HepG2 (cell line): ENCODE measurements at regions not wholly inside any gene's neighbourhood (a gene's known extent, or its start where the extent isn't known, plus 50 kb on each side); places are given as distances from the start of the nearest gene placed in this dataset.

Experiments
- ATAC-seq: fragments of 200-7000 bp; cut with Tn5 transposase; 3 replicates; pipeline ENCODE4 v1.9.1; 2020; ENCODE audit warnings: mild to moderate bottlenecking, moderate library complexity
- BruUV-seq: library from RNA; stranded (reverse); fragments of 400-500 nt; replicated peaks from 2 replicates; lab custom pipeline; 2021; lab: Mats Ljungman, UMichigan
- CTCF ChIA-PET: fragments of 300-600 bp; formaldehyde crosslinking; extraction: SDS; loops from one replicate; lab custom pipeline; 2021; ENCODE audit warnings: low total read pairs, inconsistent platforms, low intra/inter-chr PET ratio; lab: Yijun Ruan, JAX
- POLR2A ChIA-PET: fragments of 350-600 bp; sonication (Branson Sonifier 250); formaldehyde crosslinking; loops from one replicate; lab custom pipeline; 2020; ENCODE audit warnings: antibody characterized with exemption, inconsistent platforms; lab: Yijun Ruan, JAX
- DNase-seq: peaks from one replicate; pipeline ENCODE4 v3.0.0-alpha.2; 2015; ENCODE audit warnings: low spot score
- FAIRE-seq: peaks from 3 replicates; lab custom pipeline; 2011; peaks lifted over from hg19 to GRCh38; lab: Jason Lieb, UNC
- H2AFZ ChIP-seq: one replicate; pipeline ENCODE4 v1.6.1; 2011; ENCODE audit warnings: low read length, inconsistent platforms
- H3K27ac ChIP-seq: fragments of 300-600 bp; 3 replicates; pipeline ENCODE4 v1.8.0; 2011; ENCODE audit warnings: mixed run types, mild to moderate bottlenecking, mixed read lengths, low read length, inconsistent platforms; ENCODE audit not compliant: insufficient read depth; ENCODE audit errors: extremely low read length
- H3K27me3 ChIP-seq, 2 experiments: fragments of 200-600 bp in 1 of 2; 2 replicates in 1 of 2; 3 replicates in 1 of 2; pipeline versions ENCODE4 v1.6.0 to v1.8.0; 2011; ENCODE audit warnings: low read length in 2 of 2, mild to moderate bottlenecking in 2 of 2, moderate library complexity in 2 of 2, inconsistent platforms in 1 of 2; ENCODE audit not compliant: insufficient read depth in 2 of 2, control insufficient read depth in 1 of 2
- H3K36me3 ChIP-seq, 2 experiments: fragments of 200-600 bp in 1 of 2; replicated peaks in 1 of 2; 2 replicates in 1 of 2; 3 replicates in 1 of 2; pipeline versions ENCODE4 v1.5.1 to v1.8.0; 2011; ENCODE audit warnings: low read length in 2 of 2, inconsistent platforms in 1 of 2; ENCODE audit not compliant: insufficient read depth in 2 of 2, control insufficient read depth in 1 of 2
- H3K4me1 ChIP-seq: 2 replicates; pipeline ENCODE4 v1.5.1; 2012; ENCODE audit warnings: low read length, inconsistent platforms; ENCODE audit not compliant: insufficient read depth
- H3K4me2 ChIP-seq: 2 replicates; pipeline ENCODE4 v1.6.0; 2011; ENCODE audit warnings: low read depth, low read length, inconsistent platforms
- H3K4me3 ChIP-seq, 3 experiments: fragments of 200-600 bp in 1 of 3; sonication (generic), shearing (Covaris generic) in 1 of 3; replicated peaks in 1 of 3; 2 replicates each; pipeline ENCODE4 v1.5.1; 2011 to 2016; ENCODE audit warnings: low read length in 3 of 3, inconsistent platforms in 2 of 3, low read depth in 2 of 3, mild to moderate bottlenecking in 2 of 3, control low read depth in 1 of 3, mixed read lengths in 1 of 3; ENCODE audit not compliant: insufficient read depth in 1 of 3
- H3K79me2 ChIP-seq: one replicate; pipeline ENCODE4 v1.6.1; 2011; ENCODE audit warnings: low read length, inconsistent platforms; ENCODE audit not compliant: insufficient read depth
- H3K9ac ChIP-seq: 2 replicates; pipeline ENCODE4 v1.6.0; 2011; ENCODE audit warnings: mild to moderate bottlenecking, low read depth, low read length, inconsistent platforms; ENCODE audit not compliant: insufficient read depth
- H3K9me3 ChIP-seq: 2 replicates; pipeline ENCODE4 v1.5.1; 2012; ENCODE audit warnings: mild to moderate bottlenecking, low read length
- H4K20me1 ChIP-seq: 2 replicates; pipeline ENCODE4 v1.6.0; 2011; ENCODE audit warnings: inconsistent platforms, mild to moderate bottlenecking, low read length, moderate library complexity; ENCODE audit not compliant: insufficient read depth
- ELF4 ChIP-seq: sonication (generic); formaldehyde crosslinking; IDR thresholded peaks from 2 replicates; pipeline ENCODE4 v1.5.0; 2020; ENCODE audit warnings: missing genetic modification reagents, mild to moderate bottlenecking, moderate library complexity, borderline replicate concordance
- MTA1 ChIP-seq: sonication (generic); formaldehyde crosslinking; IDR thresholded peaks from 2 replicates; pipeline ENCODE4 v1.4.0; 2020; ENCODE audit warnings: missing genetic modification reagents, mild to moderate bottlenecking, borderline replicate concordance
- RXRB ChIP-seq: IDR thresholded peaks from 2 replicates; pipeline ENCODE4 v1.6.1; 2016; ENCODE audit warnings: borderline replicate concordance, missing genetic modification reagents, missing compliant biosample characterization
- SMAD3 ChIP-seq: sonication (generic); formaldehyde crosslinking; IDR thresholded peaks from 2 replicates; pipeline ENCODE4 v1.4.0; 2020; ENCODE audit warnings: missing genetic modification reagents
- TCF7L2 ChIP-seq: IDR thresholded peaks from 2 replicates; pipeline ENCODE4 v1.6.1; 2011; ENCODE audit warnings: mild to moderate bottlenecking, low read depth, low read length, moderate library complexity
- ZNF20 ChIP-seq: sonication (generic); formaldehyde crosslinking; IDR thresholded peaks from 2 replicates; pipeline ENCODE4 v1.4.0; 2020; ENCODE audit warnings: mild to moderate bottlenecking, moderate library complexity, missing genetic modification reagents
- ZNF335 ChIP-seq: sonication (generic); formaldehyde crosslinking; IDR thresholded peaks from 2 replicates; pipeline ENCODE4 v1.4.0; 2020; ENCODE audit warnings: missing genetic modification reagents
- in situ Hi-C: cut with HindIII; loops from 2 replicates; pipeline ENCODE4 v1.10.0; 2017; ENCODE audit warnings: low pct_unique_long_range_greater_than_20kb; ENCODE audit not compliant: extremely low pct_ligation_motif_present
- intact Hi-C: fragments of 100-400 bp; cut with micrococcal nuclease; formaldehyde crosslinking; loops from one replicate; pipeline ENCODE4 v1.10.0; 2022; ENCODE audit not compliant: unreplicated experiment
- TF ChIP-seq, protein P1 (sequence below): sonication (generic); formaldehyde crosslinking; IDR thresholded peaks from 2 replicates; pipeline ENCODE4 v1.8.0; 2022; ENCODE audit warnings: mild to moderate bottlenecking, missing genetic modification reagents, moderate library complexity
- TF ChIP-seq, protein P2 (sequence below): sonication (generic); formaldehyde crosslinking; IDR thresholded peaks from 2 replicates; pipeline ENCODE4 v1.5.0; 2020; ENCODE audit warnings: missing genetic modification reagents
- TF ChIP-seq, protein P3 (sequence below): IDR thresholded peaks from 2 replicates; pipeline ENCODE4 v1.6.1; 2018; ENCODE audit warnings: missing genetic modification reagents

DNA sequence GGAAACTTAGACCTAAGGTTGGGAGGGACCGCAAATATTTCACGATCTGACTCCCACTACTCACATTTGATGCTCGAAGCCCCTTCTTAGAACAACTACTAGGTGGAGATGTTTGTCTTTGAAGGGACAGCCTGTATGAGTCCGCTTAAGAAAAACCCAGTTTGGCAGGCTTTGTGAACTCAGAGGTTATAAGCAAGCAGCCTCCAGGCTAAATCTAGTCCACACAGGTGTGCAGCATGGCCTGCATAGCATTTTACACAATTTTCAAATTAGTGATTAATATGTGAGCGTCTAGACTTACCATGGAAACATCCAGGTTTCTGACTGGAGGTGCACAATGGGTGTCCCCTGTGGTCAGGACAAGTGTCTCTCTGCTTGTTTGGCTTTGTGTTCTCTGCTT is 127.1 kb downstream of the KIF4B start (continued):
- TF ChIP-seq, protein P1, sequence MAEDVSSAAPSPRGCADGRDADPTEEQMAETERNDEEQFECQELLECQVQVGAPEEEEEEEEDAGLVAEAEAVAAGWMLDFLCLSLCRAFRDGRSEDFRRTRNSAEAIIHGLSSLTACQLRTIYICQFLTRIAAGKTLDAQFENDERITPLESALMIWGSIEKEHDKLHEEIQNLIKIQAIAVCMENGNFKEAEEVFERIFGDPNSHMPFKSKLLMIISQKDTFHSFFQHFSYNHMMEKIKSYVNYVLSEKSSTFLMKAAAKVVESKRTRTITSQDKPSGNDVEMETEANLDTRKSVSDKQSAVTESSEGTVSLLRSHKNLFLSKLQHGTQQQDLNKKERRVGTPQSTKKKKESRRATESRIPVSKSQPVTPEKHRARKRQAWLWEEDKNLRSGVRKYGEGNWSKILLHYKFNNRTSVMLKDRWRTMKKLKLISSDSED (CRISPR knock-in tag) = no peak
- TF ChIP-seq MTA1 (CRISPR knock-in tag) = no peak
- TF ChIP-seq TCF7L2 = no peak
- TF ChIP-seq ELF4 (CRISPR knock-in tag) = no peak
- no peak for TF ChIP-seq SMAD3 (CRISPR knock-in tag)
- TF ChIP-seq ZNF20 (CRISPR knock-in tag) = no peak

DNA sequence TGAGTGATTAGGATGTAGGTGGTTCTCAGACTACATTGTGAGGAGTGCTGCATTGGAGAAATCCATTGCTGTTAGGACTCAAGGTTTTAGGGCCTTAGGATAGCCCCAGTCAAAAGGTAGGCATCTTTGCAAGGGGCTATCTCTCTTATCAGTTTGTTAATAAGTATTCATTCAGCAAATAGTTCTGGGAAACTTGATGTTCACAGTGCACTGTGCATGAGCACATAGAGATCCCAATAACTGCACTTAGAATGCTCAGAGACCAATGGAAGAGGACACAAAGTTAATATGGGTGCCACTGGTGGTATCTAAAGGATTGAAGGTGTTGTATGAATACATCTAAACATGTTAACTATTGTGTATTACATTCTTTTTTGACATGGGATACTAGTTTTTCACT is 131.4 kb downstream of the KIF4B start:
- Histone ChIP-seq H3K9ac (no peak overlapping the region), H3K4me2 (no peak overlapping the region), H3K36me3 (no peaks in the 10 kb centered on the region), H4K20me1 (no peaks in the 10 kb centered on the region), H2AFZ (no peak overlapping the region), H3K9me3 (no peaks in the 10 kb centered on the region), H3K27ac (no peak overlapping the region), H3K27me3 (no peaks in the 10 kb centered on the region; a peak in 1 of 5 replicates), H3K79me2 (no peaks in the 10 kb centered on the region), H3K4me1 (no peaks in the 10 kb centered on the region), H3K4me3 (no peak overlapping the region)
- intact Hi-C loops = loop anchor here (10.0 kb wide), 1 partner anchor 120 kb away; no protein-coding TSS in a partner anchor
- TF ChIP-seq, protein P2, sequence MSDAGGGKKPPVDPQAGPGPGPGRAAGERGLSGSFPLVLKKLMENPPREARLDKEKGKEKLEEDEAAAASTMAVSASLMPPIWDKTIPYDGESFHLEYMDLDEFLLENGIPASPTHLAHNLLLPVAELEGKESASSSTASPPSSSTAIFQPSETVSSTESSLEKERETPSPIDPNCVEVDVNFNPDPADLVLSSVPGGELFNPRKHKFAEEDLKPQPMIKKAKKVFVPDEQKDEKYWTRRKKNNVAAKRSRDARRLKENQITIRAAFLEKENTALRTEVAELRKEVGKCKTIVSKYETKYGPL (CRISPR knock-in tag) = no peak
- TF ChIP-seq, protein P3, sequence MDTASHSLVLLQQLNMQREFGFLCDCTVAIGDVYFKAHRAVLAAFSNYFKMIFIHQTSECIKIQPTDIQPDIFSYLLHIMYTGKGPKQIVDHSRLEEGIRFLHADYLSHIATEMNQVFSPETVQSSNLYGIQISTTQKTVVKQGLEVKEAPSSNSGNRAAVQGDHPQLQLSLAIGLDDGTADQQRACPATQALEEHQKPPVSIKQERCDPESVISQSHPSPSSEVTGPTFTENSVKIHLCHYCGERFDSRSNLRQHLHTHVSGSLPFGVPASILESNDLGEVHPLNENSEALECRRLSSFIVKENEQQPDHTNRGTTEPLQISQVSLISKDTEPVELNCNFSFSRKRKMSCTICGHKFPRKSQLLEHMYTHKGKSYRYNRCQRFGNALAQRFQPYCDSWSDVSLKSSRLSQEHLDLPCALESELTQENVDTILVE = no peak
- no peak for TF ChIP-seq RXRB (CRISPR knock-in tag)
- no peak for TF ChIP-seq ZNF335 (CRISPR knock-in tag)
- ChIA-PET CTCF (no interaction called here), POLR2A (no interaction called here)
- no peak for DNase-seq
- in situ Hi-C loops = no loop called here
- no peak for FAIRE-seq
- no peak for ATAC-seq
- no TSS peak for BruUV-seq
